ENCODE measurements at regions not wholly inside any gene's neighbourhood (a gene's known extent, or its start where the extent isn't known, plus 50 kb on each side); places are given as distances from the start of the nearest gene placed in this dataset.

- DNase-seq (ENCODE audit: insufficient read length, low spot score) (no peak), FAIRE-seq (no peak)
- TF ChIP-seq POLR2AphosphoS5 (IDR thresholded peaks at IDR 0.05; ENCODE audit: low read depth, low read length) (no peak), POLR2A (IDR thresholded peaks at IDR 0.05; ENCODE audit: low read depth, low read length) (no peak), TAF1 (IDR thresholded peaks at IDR 0.05; ENCODE audit: low read depth, low read length) (no peak), POU2F2 (IDR thresholded peaks at IDR 0.05; ENCODE audit: low read depth, low read length) (no peak), PAX5 (IDR thresholded peaks at IDR 0.05; ENCODE audit: insufficient read depth, low read length, severe bottlenecking) (no peak), SPI1 (IDR thresholded peaks at IDR 0.05; ENCODE audit: low read depth, low read length) (no peak)
Observed at GRCh38 chr10:123303581-123304337, 149.6 kb downstream of the BUB3 start.

- TF ChIP-seq SPI1 (IDR thresholded peaks at IDR 0.05; ENCODE audit: low read depth, low read length) (no peak), POLR2A (IDR thresholded peaks at IDR 0.05; ENCODE audit: low read depth, low read length) (no peak), POU2F2 (IDR thresholded peaks at IDR 0.05; ENCODE audit: low read depth, low read length) (no peak), TAF1 (IDR thresholded peaks at IDR 0.05; ENCODE audit: low read depth, low read length) (no peak), PAX5 (IDR thresholded peaks at IDR 0.05; ENCODE audit: insufficient read depth, low read length, severe bottlenecking) (no peak), POLR2AphosphoS5 (IDR thresholded peaks at IDR 0.05; ENCODE audit: low read depth, low read length) (no peak)
- FAIRE-seq (no peak), DNase-seq (ENCODE audit: insufficient read length, low spot score) (no peak)
Observed at GRCh38 chr10:123305671-123306070, 151.5 kb downstream of the BUB3 start.

- TF ChIP-seq TAF1 (IDR thresholded peaks at IDR 0.05; ENCODE audit: low read depth, low read length) (no peak), POLR2A (IDR thresholded peaks at IDR 0.05; ENCODE audit: low read depth, low read length) (no peak), PAX5 (IDR thresholded peaks at IDR 0.05; ENCODE audit: insufficient read depth, low read length, severe bottlenecking) (no peak), SPI1 (IDR thresholded peaks at IDR 0.05; ENCODE audit: low read depth, low read length) (no peak), POU2F2 (IDR thresholded peaks at IDR 0.05; ENCODE audit: low read depth, low read length) (no peak), POLR2AphosphoS5 (IDR thresholded peaks at IDR 0.05; ENCODE audit: low read depth, low read length) (no peak)
- DNase-seq (ENCODE audit: insufficient read length, low spot score) = no peak
- FAIRE-seq = no peak
Observed at GRCh38 chr10:123306290-123306689, 152.1 kb downstream of the BUB3 start.

- DNase-seq (ENCODE audit: insufficient read length, low spot score) (no peak), FAIRE-seq (no peak)
- no peak for TF ChIP-seq TAF1 (IDR thresholded peaks at IDR 0.05; ENCODE audit: low read depth, low read length)
Observed at GRCh38 chr10:123309731-123310130, 155.5 kb downstream of the BUB3 start.

GRCh38 chr10:123316776-123317175, 162.6 kb downstream of the BUB3 start:
- FAIRE-seq (no peak), DNase-seq (ENCODE audit: insufficient read length, low spot score) (no peak)
- TF ChIP-seq PAX5 (IDR thresholded peaks at IDR 0.05; ENCODE audit: insufficient read depth, low read length, severe bottlenecking) (no peak), TAF1 (IDR thresholded peaks at IDR 0.05; ENCODE audit: low read depth, low read length) (no peak), POLR2A (IDR thresholded peaks at IDR 0.05; ENCODE audit: low read depth, low read length) (no peak), POLR2AphosphoS5 (IDR thresholded peaks at IDR 0.05; ENCODE audit: low read depth, low read length) (no peak), POU2F2 (IDR thresholded peaks at IDR 0.05; ENCODE audit: low read depth, low read length) (no peak)

- peak; percentile 9 for FAIRE-seq
- TF ChIP-seq POLR2A (IDR thresholded peaks at IDR 0.05; ENCODE audit: low read depth, low read length) (no peak), POU2F2 (IDR thresholded peaks at IDR 0.05; ENCODE audit: low read depth, low read length) (no peak), TAF1 (IDR thresholded peaks at IDR 0.05; ENCODE audit: low read depth, low read length) (no peak), POLR2AphosphoS5 (IDR thresholded peaks at IDR 0.05; ENCODE audit: low read depth, low read length) (no peak), PAX5 (IDR thresholded peaks at IDR 0.05; ENCODE audit: insufficient read depth, low read length, severe bottlenecking) (no peak), SPI1 (IDR thresholded peaks at IDR 0.05; ENCODE audit: low read depth, low read length) (no peak)
Observed at GRCh38 chr10:123318516-123318915, 164.3 kb downstream of the BUB3 start.

GRCh38 chr10:123320091-123320490, 165.9 kb downstream of the BUB3 start:
- no peak for FAIRE-seq

More at GRCh38 chr10:123318516-123318915, 164.3 kb downstream of the BUB3 start:
- no peak for DNase-seq (ENCODE audit: insufficient read length, low spot score)

GRCh38 chr10:123323884-123324283, 169.7 kb downstream of the BUB3 start:
- DNase-seq (ENCODE audit: insufficient read length, low spot score) (no peak), FAIRE-seq (peak; percentile 81)
- TF ChIP-seq TAF1 (IDR thresholded peaks at IDR 0.05; ENCODE audit: low read depth, low read length) = no peak
- no peak for TF ChIP-seq SPI1 (IDR thresholded peaks at IDR 0.05; ENCODE audit: low read depth, low read length)
- TF ChIP-seq POU2F2 (IDR thresholded peaks at IDR 0.05; ENCODE audit: low read depth, low read length) = no peak

More at GRCh38 chr10:123320091-123320490, 165.9 kb downstream of the BUB3 start:
- TF ChIP-seq POLR2AphosphoS5 (IDR thresholded peaks at IDR 0.05; ENCODE audit: low read depth, low read length) (no peak), PAX5 (IDR thresholded peaks at IDR 0.05; ENCODE audit: insufficient read depth, low read length, severe bottlenecking) (no peak), TAF1 (IDR thresholded peaks at IDR 0.05; ENCODE audit: low read depth, low read length) (no peak), POU2F2 (IDR thresholded peaks at IDR 0.05; ENCODE audit: low read depth, low read length) (no peak), SPI1 (IDR thresholded peaks at IDR 0.05; ENCODE audit: low read depth, low read length) (no peak), POLR2A (IDR thresholded peaks at IDR 0.05; ENCODE audit: low read depth, low read length) (no peak)
- no peak for DNase-seq (ENCODE audit: insufficient read length, low spot score)

- DNase-seq (ENCODE audit: insufficient read length, low spot score) (no peak), FAIRE-seq (peak; percentile 81)
- TF ChIP-seq POLR2A (IDR thresholded peaks at IDR 0.05; ENCODE audit: low read depth, low read length) = no peak
- no peak for TF ChIP-seq POU2F2 (IDR thresholded peaks at IDR 0.05; ENCODE audit: low read depth, low read length)
- TF ChIP-seq POLR2AphosphoS5 (IDR thresholded peaks at IDR 0.05; ENCODE audit: low read depth, low read length) = no peak
- no peak for TF ChIP-seq TAF1 (IDR thresholded peaks at IDR 0.05; ENCODE audit: low read depth, low read length)
- TF ChIP-seq SPI1 (IDR thresholded peaks at IDR 0.05; ENCODE audit: low read depth, low read length) = no peak
- TF ChIP-seq PAX5 (IDR thresholded peaks at IDR 0.05; ENCODE audit: insufficient read depth, low read length, severe bottlenecking) = no peak
Observed at GRCh38 chr10:123325663-123326190, 171.5 kb downstream of the BUB3 start.

GRCh38 chr10:123326674-123327073, 172.5 kb downstream of the BUB3 start:
- FAIRE-seq (no peak), DNase-seq (ENCODE audit: insufficient read length, low spot score) (no peak)
- no peak for TF ChIP-seq SPI1 (IDR thresholded peaks at IDR 0.05; ENCODE audit: low read depth, low read length)
